Activated CD8-positive, alpha-beta T cell treated with anti-CD3 and anti-CD28 coated beads, Interleukin-2, amount 10 ng/mL, durations not matched to agents 7 days and 5 days (primary cell): ENCODE measurements at regions not wholly inside any gene's neighbourhood (a gene's known extent, or its start where the extent isn't known, plus 50 kb on each side); places are given as distances from the start of the nearest gene placed in this dataset.
"Not testable (repeated sequence)": the region's sequence is repeated elsewhere in the genome, so short reads cannot be mapped to it uniquely, and the experiment has no call there.

Source experiments
- ATAC-seq: fragments of 150-1000 bp; cut with Tn5 transposase; one replicate; pipeline ENCODE4 v1.10.0; 2021; ENCODE audit warnings: moderate library complexity
- CTCF ChIA-PET: fragments of 350-600 bp; sonication (Branson Sonifier 250); formaldehyde crosslinking; loops from one replicate; lab custom pipeline; 2021; ENCODE audit warnings: antibody characterized with exemption; lab: Charles Lee
- POLR2A ChIA-PET: fragments of 350-600 bp; sonication (Branson Sonifier 250); formaldehyde crosslinking; loops from one replicate; lab custom pipeline; 2021; ENCODE audit warnings: antibody characterized with exemption; lab: Charles Lee
- DNase-seq: peaks from one replicate; pipeline ENCODE4 v3.0.0-alpha.2; 2020
- H3K27ac Mint-ChIP-seq: one replicate; pipeline ENCODE4 v1.8.0; 2021; ENCODE audit warnings: mild to moderate bottlenecking, mixed read lengths
- H3K27me3 Mint-ChIP-seq: one replicate; pipeline ENCODE4 v1.8.0; 2021; ENCODE audit warnings: low read depth, mixed read lengths
- H3K36me3 Mint-ChIP-seq: one replicate; pipeline ENCODE4 v1.8.0; 2021; ENCODE audit warnings: low read depth, mixed read lengths
- H3K4me1 Mint-ChIP-seq: one replicate; pipeline ENCODE4 v1.8.0; 2021; ENCODE audit warnings: low read depth, mixed read lengths
- H3K4me3 Mint-ChIP-seq: one replicate; pipeline ENCODE4 v1.8.0; 2021; ENCODE audit warnings: mild to moderate bottlenecking, mixed read lengths
- H3K9me3 Mint-ChIP-seq: one replicate; pipeline ENCODE4 v1.8.0; 2022; ENCODE audit warnings: mixed read lengths; ENCODE audit not compliant: insufficient read depth

DNA sequence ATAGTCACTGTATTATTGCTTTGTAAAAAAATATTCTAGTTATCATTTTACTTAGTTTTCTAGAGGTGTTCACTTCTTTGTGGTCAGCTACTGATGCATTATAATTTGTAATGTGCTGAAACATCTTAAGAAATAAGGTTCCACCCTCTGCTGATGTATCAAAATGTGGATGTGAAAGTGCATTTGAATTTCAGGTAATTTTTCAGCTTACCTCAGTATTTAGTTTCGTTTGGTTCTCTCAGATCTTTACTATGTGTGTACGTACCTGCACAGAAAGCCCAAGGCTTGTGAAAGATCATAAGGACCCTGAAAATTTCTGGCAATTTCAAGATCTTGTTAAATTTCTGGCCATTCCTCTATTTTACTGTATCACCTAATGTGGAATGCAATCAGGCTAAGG is 542.3 kb upstream of the TPK1 start:
- H3K4me1 Mint-ChIP-seq: no peaks in the 10 kb centered on the region
- H3K4me3 Mint-ChIP-seq: no peak overlapping the region
- ChIA-PET POLR2A (no interaction called here), CTCF (no interaction called here)
- DNase-seq: no peak
- H3K27ac Mint-ChIP-seq: no peak overlapping the region
- H3K36me3 Mint-ChIP-seq: no peaks in the 10 kb centered on the region
- no peaks in the 10 kb centered on the region for H3K27me3 Mint-ChIP-seq
- ATAC-seq: no peak
- peaks cover 7% of the 10 kb centered on the region for H3K9me3 Mint-ChIP-seq

DNA sequence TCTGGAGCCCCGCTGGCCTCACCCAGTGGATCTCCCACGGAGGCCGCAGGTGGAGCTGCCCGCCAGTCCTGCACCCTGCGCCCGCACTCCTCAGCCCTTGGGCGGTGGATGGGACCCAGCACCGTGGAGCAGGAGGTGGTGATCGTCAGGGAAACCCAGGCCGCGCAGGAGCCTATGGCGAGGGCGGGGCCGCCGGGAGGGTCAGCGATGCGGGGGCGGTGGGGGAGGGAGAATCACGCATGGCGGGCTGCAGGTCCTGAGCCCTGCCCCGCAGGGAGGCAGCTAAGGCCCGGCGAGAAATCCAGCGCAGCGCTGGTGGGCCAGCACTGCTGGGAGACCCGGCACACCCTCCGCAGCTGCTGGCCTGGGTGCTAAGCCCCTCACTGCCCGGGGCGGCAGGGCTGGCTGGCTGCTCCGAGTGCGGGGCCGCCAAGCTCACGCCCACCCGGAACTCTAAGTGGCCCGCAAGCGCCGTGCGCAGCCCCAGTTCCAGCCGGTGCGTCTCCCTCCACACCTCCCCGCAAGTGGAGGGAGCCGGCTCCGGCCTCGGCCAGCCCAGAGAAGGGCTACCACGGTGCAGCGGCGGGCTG is 524.8 kb upstream of the TPK1 start:
- Mint-ChIP-seq H3K36me3 (no peaks in the 10 kb centered on the region), H3K9me3 (peaks cover 13% of the 10 kb centered on the region), H3K27ac (no peak overlapping the region), H3K4me3 (no peak overlapping the region), H3K27me3 (no peaks in the 10 kb centered on the region), H3K4me1 (no peaks in the 10 kb centered on the region)
- ATAC-seq: no peak
- ChIA-PET CTCF (no interaction called here), POLR2A (no interaction called here)
- no peak for DNase-seq

DNA sequence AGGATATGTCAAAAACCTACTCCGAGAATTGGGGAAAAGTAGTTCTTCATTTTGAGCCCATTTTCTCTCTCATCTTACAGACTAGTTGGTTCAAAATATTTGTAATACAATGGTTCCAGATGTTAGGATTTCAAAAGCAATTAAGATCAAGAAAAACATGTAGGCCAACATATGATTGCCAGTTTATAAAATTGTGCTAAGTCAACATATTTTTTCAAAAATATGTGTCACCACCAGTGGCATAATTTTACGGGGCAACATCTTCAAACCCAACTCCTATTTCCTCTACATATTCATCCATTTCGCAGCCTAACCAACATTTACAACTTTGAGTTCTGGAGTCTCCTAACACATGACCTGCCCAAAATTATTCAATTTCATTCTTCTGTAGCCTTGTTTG is 514.5 kb upstream of the TPK1 start:
- H3K27me3 Mint-ChIP-seq: no peaks in the 10 kb centered on the region
- DNase-seq (no peak), ATAC-seq (no peak)
- H3K9me3 Mint-ChIP-seq: peaks cover 17% of the 10 kb centered on the region
- H3K4me1 Mint-ChIP-seq: no peaks in the 10 kb centered on the region
- POLR2A ChIA-PET: no interaction called here
- H3K27ac Mint-ChIP-seq: no peak overlapping the region
- no peaks in the 10 kb centered on the region for H3K36me3 Mint-ChIP-seq
- H3K4me3 Mint-ChIP-seq: no peak overlapping the region
- CTCF ChIA-PET: no interaction called here

DNA sequence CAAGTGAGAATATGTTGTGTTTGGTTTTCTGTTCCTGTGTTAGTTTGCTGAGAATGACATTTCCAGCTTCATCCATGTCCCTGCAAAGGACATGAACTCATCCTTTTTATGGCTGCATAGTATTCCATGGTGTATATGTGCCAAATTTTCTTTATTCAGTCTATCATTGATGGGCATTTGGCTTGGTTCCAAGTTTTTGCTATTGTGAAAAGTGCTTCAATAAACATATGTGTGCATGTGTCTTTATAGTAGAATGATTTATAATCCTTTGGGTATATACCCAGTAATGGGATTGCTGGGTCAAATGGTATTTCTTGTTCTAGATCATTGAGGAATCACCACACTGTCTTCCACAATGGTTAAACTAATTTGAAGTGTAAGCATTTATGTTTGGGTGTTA is 513.6 kb upstream of the TPK1 start:
- H3K27me3 Mint-ChIP-seq, H3K36me3 Mint-ChIP-seq, POLR2A ChIA-PET, H3K27ac Mint-ChIP-seq, H3K4me1 Mint-ChIP-seq, DNase-seq, CTCF ChIA-PET, H3K4me3 Mint-ChIP-seq, ATAC-seq: not testable (repeated sequence)
- H3K9me3 Mint-ChIP-seq: peaks cover 21% of the 10 kb centered on the region

DNA sequence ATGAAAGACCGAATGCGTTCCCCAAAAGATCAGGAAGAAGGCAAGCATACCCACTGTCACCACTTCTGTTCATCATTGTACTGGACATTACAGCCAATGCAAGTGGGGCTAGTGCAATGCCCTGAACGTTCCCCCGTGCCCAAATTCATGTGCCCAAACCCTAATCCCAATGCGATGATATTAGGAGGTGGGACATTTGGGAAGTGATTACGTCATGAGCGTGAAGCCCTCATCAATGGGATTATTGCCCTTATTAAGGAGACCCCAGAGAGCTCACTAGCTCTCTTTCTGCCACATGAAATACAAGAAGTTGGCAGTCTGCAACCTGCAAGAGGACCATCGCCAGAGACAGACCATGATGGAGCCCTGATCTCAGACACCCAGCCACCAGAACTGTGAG is 511.4 kb upstream of the TPK1 start:
- H3K4me3 Mint-ChIP-seq: no peak overlapping the region
- ChIA-PET POLR2A (no interaction called here), CTCF (no interaction called here)
- H3K27me3 Mint-ChIP-seq: no peaks in the 10 kb centered on the region
- no peak for DNase-seq
- H3K9me3 Mint-ChIP-seq: peaks cover 19% of the 10 kb centered on the region
- H3K4me1 Mint-ChIP-seq: no peaks in the 10 kb centered on the region
- H3K27ac Mint-ChIP-seq: no peak overlapping the region
- ATAC-seq: no peak
- H3K36me3 Mint-ChIP-seq: no peaks in the 10 kb centered on the region

DNA sequence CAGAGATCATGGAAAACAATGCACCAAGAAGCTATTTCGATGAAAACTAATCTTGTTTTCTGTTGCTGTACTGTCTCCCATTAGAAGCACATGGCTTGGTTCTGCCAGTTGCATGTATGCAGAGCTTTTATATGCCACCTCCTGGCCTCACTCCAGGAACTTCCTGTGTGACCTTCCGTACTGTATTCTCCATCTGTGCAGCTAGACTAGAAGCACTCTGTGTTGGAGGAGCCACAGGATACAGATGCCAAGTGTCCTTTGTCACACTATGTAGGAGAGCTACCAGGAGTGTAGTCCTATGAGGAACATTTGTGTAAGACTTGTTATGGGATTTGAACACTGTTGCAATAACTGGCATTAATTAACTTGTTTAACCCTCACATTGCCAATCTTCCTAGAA is 503.5 kb upstream of the TPK1 start:
- Mint-ChIP-seq H3K36me3 (no peaks in the 10 kb centered on the region), H3K4me1 (no peaks in the 10 kb centered on the region), H3K27ac (no peak overlapping the region), H3K27me3 (no peaks in the 10 kb centered on the region), H3K4me3 (no peak overlapping the region), H3K9me3 (peaks cover 8% of the 10 kb centered on the region)
- DNase-seq (no peak), ATAC-seq (no peak)
- POLR2A ChIA-PET: no interaction called here
- CTCF ChIA-PET: no interaction called here

DNA sequence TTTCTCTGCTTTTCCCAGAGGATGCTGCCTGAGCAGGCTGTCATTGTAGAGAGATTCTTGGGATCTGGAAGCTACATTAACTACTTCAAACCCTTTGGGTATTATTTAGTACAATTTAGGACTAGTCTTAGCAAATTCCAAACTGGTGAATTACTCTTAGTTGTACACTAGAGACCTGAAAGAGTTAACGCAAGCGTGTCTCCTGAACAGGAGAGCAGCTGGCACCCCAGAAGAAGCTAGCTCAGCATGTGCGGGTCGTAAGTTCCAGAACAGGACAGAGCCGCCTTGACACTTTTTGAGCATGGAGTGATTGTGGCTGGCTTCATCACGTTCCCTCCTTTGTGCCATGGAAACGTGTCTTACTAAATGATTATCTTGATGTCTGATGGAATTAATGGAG is 495.7 kb upstream of the TPK1 start:
- DNase-seq (no peak), ATAC-seq (no peak)
- Mint-ChIP-seq H3K9me3 (peaks cover 9% of the 10 kb centered on the region), H3K4me1 (no peaks in the 10 kb centered on the region), H3K27ac (no peak overlapping the region), H3K4me3 (no peak overlapping the region), H3K36me3 (no peaks in the 10 kb centered on the region), H3K27me3 (no peaks in the 10 kb centered on the region)
- CTCF ChIA-PET: no interaction called here
- POLR2A ChIA-PET: no interaction called here

DNA sequence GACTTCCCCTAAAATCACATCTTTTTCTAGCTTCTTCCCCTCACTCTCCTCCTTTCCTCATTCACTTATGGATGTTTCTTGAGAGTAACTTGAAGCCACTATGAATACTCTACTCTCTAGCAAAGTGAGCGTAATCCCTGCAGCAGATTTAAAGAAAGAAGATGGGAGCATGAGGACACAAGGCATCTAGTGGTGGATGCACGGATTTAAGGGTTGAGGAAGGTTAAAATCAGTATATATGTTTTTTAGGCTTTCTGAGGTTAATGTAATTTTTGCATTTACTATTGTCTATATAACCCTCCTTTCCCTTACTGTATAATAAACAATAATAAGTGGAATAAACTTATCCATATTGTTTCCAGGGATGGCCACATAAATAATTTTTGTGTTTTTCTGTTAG is 495.2 kb upstream of the TPK1 start:
- H3K27ac Mint-ChIP-seq: no peak overlapping the region
- no peaks in the 10 kb centered on the region for H3K27me3 Mint-ChIP-seq
- POLR2A ChIA-PET: no interaction called here
- CTCF ChIA-PET: no interaction called here
- no peak overlapping the region for H3K4me3 Mint-ChIP-seq
- no peaks in the 10 kb centered on the region for H3K36me3 Mint-ChIP-seq
- no peaks in the 10 kb centered on the region for H3K4me1 Mint-ChIP-seq
- peaks cover 9% of the 10 kb centered on the region for H3K9me3 Mint-ChIP-seq
- DNase-seq (no peak), ATAC-seq (no peak)

DNA sequence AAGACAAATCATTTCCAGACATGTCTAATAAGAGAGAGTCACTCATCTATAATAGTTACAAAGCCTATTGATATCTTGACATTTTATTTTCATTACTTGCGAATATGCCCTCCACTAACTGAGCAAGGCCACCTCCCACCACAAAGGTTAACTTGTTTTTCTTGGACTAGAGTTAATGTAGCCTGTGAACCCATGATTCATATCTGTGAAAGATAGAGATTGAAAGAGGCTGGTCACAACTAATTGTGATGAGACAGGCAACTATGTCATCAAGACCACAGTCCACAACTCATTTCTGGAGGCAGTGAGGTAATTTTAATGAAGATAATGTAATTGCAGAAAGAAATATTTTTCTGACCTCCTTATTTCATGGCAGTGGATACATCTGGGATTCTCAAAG is 491.8 kb upstream of the TPK1 start:
- ATAC-seq: no peak
- no peaks in the 10 kb centered on the region for H3K4me1 Mint-ChIP-seq
- no peak overlapping the region for H3K4me3 Mint-ChIP-seq
- ChIA-PET POLR2A (no interaction called here), CTCF (no interaction called here)
- peaks cover 9% of the 10 kb centered on the region for H3K9me3 Mint-ChIP-seq
- no peaks in the 10 kb centered on the region for H3K36me3 Mint-ChIP-seq
- no peaks in the 10 kb centered on the region for H3K27me3 Mint-ChIP-seq
- DNase-seq: no peak
- H3K27ac Mint-ChIP-seq: no peak overlapping the region

DNA sequence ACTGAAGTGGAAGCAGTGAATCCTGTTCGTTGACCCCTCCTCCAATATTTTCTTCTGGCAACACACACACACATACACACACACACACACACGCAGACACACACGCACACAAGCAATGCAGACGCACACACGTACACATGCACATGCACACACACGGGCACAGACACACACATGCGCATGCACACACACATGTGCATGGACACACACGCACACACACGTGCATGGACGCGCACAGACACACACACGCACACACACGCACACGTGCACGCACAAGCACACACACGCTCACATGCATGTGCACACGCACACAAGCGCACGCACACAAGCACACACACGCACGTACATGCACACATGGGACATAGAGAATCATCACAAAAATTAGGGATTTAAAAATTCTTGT is 488.2 kb upstream of the TPK1 start:
- Mint-ChIP-seq H3K9me3 (peaks cover 9% of the 10 kb centered on the region), H3K27ac (no peak overlapping the region), H3K4me3 (no peak overlapping the region), H3K4me1 (no peaks in the 10 kb centered on the region), H3K27me3 (no peaks in the 10 kb centered on the region), H3K36me3 (no peaks in the 10 kb centered on the region)
- no peak for ATAC-seq
- CTCF ChIA-PET: no interaction called here
- DNase-seq: no peak
- POLR2A ChIA-PET: no interaction called here

DNA sequence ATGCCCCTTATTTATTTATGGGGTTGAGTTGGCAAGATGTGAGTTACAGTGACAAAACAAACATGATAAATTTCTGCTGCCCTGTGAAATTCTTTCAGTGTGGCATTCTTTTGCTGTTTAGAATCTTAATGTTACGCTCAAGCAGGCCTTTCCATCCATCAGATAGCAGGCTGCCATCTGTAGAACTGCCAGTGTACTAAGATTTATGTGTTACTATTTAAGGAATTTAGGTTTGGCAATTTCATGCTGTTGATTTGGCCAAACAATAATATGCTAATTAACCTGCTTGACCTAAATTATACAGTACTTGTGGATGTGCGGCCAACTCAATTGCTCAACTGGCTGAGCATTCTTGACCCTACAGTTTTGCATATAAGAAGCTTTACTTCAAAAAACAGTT is 477.7 kb upstream of the TPK1 start:
- Mint-ChIP-seq H3K27ac (no peak overlapping the region), H3K9me3 (peaks cover 5% of the 10 kb centered on the region), H3K4me3 (no peak overlapping the region), H3K27me3 (no peaks in the 10 kb centered on the region), H3K36me3 (no peaks in the 10 kb centered on the region), H3K4me1 (no peaks in the 10 kb centered on the region)
- DNase-seq: no peak
- ChIA-PET CTCF (no interaction called here), POLR2A (no interaction called here)
- ATAC-seq: no peak

DNA sequence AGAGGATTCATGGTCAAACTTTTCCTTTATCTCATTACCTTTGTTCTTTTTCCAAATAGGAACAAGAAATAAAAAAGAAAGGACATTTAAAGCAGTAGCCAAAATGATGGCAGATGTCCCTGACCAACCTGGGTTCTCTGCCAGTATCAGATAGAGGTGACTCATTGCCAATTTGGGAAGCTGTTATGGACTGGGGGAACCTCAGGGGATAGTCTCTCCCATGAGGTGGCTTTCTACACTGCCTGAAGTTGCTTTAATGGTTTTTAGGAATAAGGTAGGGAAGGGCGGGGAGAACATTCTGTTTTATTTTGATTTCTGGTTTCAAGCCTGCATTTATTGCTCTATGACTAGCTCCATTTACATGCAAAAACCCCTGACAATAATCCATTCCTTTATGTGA is 457.9 kb upstream of the TPK1 start:
- CTCF ChIA-PET: no interaction called here
- no peak overlapping the region for H3K4me3 Mint-ChIP-seq
- H3K27ac Mint-ChIP-seq: no peak overlapping the region
- ATAC-seq: no peak
- DNase-seq: no peak
- no peaks in the 10 kb centered on the region for H3K36me3 Mint-ChIP-seq
- H3K4me1 Mint-ChIP-seq: no peaks in the 10 kb centered on the region
- POLR2A ChIA-PET: no interaction called here
- no peaks in the 10 kb centered on the region for H3K27me3 Mint-ChIP-seq
- H3K9me3 Mint-ChIP-seq: peaks cover 3% of the 10 kb centered on the region

DNA sequence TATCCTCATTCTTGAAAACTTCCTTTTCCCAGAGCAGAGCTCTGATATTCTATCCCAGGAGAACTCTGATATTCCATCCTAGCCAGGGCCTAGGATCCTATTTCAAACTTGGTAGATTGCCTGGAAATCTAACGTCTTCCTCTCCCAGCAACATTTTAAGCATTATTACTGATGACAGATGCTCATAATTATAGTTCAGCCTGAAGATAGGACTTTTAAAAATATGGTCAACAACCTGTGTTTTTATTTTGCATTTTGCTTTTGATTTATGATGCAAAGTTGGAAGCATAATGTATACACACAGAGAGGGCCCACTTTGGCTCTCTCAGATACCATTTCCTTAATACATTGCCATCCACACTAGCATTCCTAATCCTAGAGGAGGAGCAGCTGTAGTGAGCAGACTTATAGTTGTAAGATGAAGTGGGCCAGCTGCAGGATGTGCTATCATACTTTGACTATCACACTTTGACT is 457.4 kb upstream of the TPK1 start:
- ATAC-seq (no peak), DNase-seq (no peak)
- peaks cover 3% of the 10 kb centered on the region for H3K9me3 Mint-ChIP-seq
- no peaks in the 10 kb centered on the region for H3K36me3 Mint-ChIP-seq
- no peaks in the 10 kb centered on the region for H3K4me1 Mint-ChIP-seq
- no peak overlapping the region for H3K4me3 Mint-ChIP-seq
- POLR2A ChIA-PET: no interaction called here
- CTCF ChIA-PET: no interaction called here
- no peaks in the 10 kb centered on the region for H3K27me3 Mint-ChIP-seq
- H3K27ac Mint-ChIP-seq: no peak overlapping the region
